ENCODE measurements at regions not wholly inside any gene's neighbourhood (a gene's known extent, or its start where the extent isn't known, plus 50 kb on each side); places are given as distances from the start of the nearest gene placed in this dataset.
"Not testable (repeated sequence)": the region's sequence is repeated elsewhere in the genome, so short reads cannot be mapped to it uniquely, and the experiment has no call there.

DNA sequence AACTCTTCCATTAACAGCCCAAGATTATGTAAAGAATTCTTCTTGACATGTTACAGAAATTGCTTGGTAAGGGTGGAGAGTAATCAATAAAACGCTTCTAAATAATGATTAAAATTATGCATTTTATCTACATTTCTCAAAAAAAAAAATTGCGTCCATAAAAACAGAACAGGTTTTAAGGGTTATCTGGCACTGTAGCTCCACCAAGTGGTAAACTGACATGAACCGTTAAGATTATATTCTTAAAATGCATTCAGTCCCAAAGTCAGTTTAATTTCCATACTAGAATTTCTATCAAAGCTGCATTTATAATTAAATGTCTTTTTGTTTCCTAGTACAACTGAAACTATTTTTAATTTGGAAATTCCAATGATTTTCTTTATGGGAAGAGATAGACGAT, 214.0 kb upstream of the UGT8 start:
- DNase-seq (ENCODE audit: low read depth, low spot score) = peak; percentile 21
- no peak overlapping the region for H3K4me3 ChIP-seq (ENCODE audit: low read length)

- no peak for DNase-seq (ENCODE audit: low read depth, low spot score)
- no peak overlapping the region for H3K4me3 ChIP-seq (ENCODE audit: low read length)
Observed at GRCh38 chr4:114385195-114385985, 213.2 kb upstream of the UGT8 start.

DNA sequence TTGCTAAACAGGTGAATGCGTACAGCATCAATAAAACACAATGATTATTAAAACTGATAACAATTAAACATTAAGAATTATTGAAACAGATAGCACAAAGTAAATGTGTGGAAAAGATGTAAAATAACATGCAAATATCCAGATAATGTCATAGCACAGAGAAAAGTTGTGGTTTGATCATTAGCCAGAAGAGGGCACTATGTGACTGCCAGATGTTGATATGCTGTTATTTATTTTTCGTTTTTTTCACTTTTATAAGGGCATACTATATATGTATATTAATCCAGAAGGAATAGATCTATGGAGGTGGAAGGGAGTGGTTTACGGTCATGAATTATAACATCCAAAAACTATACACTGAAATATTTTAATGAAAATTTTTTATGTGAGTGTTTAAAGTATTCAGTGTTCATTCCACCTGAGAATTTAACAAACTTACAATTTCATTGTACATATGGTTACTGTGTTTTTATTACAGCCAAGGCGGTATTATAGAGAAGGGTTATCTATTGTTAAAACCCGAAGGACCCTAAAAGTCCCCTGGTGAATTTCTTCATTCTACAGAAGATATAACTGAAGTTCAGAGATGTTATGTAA, 211.9 kb upstream of the UGT8 start:
- no peak overlapping the region for H3K4me3 ChIP-seq (ENCODE audit: low read length)
- DNase-seq (ENCODE audit: low read depth, low spot score) = peak; percentile 24

- no peak for DNase-seq (ENCODE audit: low read depth, low spot score)
- no peak overlapping the region for H3K4me3 ChIP-seq (ENCODE audit: low read length)
Observed at GRCh38 chr4:114389070-114389685, 209.4 kb upstream of the UGT8 start.

DNA sequence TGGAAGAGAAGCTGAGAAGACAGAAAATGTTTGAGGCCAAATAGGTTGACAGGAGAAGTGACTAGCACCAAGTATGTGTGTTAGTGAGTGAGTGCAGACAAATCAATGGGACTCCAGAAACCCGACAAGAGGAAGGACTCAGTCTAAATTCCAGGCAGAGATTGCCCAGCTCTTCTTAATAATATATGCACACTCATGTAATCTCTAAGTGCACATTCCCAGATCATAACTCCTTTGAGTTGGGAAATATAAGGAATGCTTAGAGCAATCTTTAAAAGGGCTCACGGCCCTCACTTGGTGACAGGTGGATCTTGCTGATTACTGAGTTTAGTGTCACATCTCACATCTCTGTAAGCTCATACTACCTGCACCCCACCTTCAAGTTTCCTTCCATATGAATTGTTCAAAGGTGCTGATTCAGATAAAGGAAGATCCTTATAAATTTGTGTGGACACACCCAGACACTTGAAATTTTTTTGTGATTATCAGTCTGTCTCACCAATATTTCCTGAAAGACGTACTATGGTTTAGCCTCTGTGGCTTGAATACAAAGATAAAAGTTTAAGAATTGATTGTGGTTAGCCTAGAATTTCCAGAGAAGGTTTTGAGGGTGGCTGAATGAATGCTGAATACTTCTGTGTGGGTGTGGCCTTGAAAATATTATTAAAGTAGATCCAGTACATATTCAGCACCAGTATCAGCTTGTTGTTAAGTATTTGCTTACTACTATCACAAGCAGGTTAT, 205.1 kb upstream of the UGT8 start:
- DNase-seq (ENCODE audit: low read depth, low spot score) = no peak
- H3K4me3 ChIP-seq (ENCODE audit: low read length) = no peak overlapping the region

GRCh38 chr4:114396808-114397207, 201.8 kb upstream of the UGT8 start:
- DNase-seq (ENCODE audit: low read depth, low spot score) = peak; percentile 71
- H3K4me3 ChIP-seq (ENCODE audit: low read length) = no peak overlapping the region

- no peak for DNase-seq (ENCODE audit: low read depth, low spot score)
- H3K4me3 ChIP-seq (ENCODE audit: low read length) = no peak overlapping the region
Observed at GRCh38 chr4:114398410-114398809, 200.2 kb upstream of the UGT8 start.

DNA sequence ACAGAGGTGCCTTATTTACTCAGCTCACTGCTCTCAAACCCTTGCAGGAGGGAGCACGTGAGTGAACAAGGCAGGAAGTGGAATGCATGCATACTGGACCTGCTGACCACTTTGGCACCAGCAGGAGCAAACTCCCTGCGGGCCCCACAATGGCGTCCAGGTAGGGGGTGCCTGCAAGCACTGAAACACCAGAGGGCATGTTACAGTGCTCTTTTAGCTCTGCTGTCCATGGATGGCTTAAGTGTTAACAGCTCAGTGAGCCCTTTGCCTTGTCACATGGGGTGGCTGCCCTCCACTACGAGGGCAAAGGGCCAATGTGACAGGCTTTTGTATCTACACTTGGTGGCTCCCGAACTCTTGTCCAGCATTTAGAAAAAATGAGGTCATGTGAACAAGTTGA, 199.5 kb upstream of the UGT8 start:
- no peak for DNase-seq (ENCODE audit: low read depth, low spot score)
- no peak overlapping the region for H3K4me3 ChIP-seq (ENCODE audit: low read length)

DNA sequence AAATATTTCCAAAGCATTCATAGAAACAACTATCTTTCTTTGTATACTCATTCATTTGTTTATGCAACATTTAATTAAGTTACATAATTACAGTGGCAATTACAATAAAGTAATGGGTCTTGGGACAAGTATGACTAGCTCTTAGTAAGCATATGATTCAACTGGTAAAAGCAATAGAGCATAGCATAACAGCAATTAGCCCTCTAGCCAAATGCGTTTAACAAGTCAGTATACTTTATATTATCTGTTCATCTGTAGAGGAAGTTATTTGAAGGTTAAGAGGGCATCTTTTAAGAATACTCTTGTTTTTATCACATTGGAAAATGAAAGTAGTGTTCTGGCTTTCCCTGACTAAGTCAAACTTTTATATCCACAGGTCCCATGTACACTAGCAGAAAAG, 198.1 kb upstream of the UGT8 start:
- DNase-seq (ENCODE audit: low read depth, low spot score) = no peak
- no peak overlapping the region for H3K4me3 ChIP-seq (ENCODE audit: low read length)

- H3K4me3 ChIP-seq (ENCODE audit: low read length) = no peak overlapping the region
- DNase-seq (ENCODE audit: low read depth, low spot score) = no peak
Observed at GRCh38 chr4:114401483-114401882, 197.1 kb upstream of the UGT8 start.

DNA sequence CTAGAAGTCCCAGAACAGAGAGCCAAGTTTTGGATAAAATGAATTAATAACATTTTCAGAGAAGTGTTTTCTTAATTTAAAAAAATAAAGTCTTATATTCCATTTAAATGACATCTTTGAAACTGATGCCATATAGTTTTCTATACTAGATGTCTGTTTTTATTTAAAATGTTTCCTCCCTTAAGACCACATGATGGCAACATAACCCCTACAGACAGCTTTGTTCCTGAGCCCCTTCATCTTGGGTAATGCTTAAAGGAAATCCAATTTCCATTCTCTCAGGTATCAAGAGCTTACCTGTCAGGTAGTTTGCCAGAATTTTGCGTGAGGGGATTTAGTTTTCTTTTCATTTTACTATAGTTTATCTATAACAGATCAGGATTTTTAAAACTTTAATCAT, 181.4 kb upstream of the UGT8 start:
- no peak overlapping the region for H3K4me3 ChIP-seq (ENCODE audit: low read length)
- no peak for DNase-seq (ENCODE audit: low read depth, low spot score)

GRCh38 chr4:114420069-114420468, 178.5 kb upstream of the UGT8 start:
- no peak overlapping the region for H3K4me3 ChIP-seq (ENCODE audit: low read length)
- no peak for DNase-seq (ENCODE audit: low read depth, low spot score)

DNA sequence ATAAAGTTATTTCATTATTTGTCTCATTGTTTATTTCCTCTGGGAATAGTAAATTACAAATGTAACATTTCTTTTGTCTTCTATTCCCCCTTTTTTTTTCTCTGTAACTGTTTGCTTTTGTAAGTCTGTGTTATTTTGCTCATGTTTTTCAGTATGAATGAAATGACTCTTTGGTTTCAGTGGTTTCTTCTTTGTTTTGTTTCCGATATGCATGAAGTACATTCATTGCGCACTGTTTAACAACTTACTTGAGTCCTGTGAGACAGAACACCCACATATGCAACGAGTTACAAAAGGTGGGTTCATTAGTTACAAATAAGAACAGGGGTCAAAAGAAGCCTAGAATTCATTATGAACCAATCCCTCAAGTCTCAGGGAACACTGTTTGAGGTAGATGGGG, 175.0 kb upstream of the UGT8 start:
- no peak for DNase-seq (ENCODE audit: low read depth, low spot score)
- H3K4me3 ChIP-seq (ENCODE audit: low read length) = no peak overlapping the region

- DNase-seq (ENCODE audit: low read depth, low spot score) = no peak
Observed at GRCh38 chr4:114435116-114435515, 163.5 kb upstream of the UGT8 start.

DNA sequence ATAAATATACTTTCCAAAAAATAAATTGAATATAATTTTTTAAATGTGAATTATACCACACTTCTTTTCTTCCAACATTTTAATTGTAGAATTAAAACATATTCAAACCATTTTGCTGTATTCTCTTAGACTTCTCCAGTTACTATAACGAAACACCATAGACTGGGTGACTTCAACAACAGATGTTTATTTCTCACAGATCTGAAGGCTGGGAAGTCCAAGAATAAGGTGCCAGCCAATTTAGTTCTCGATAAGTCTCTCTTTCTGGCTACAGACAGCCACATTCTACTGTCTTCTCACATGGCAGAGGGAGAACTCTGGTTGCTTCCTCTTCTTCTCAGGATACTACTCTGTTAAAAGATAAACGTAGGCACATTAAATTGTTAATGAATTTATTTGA, 155.8 kb upstream of the UGT8 start:
- no peak for DNase-seq (ENCODE audit: low read depth, low spot score)
- no peak overlapping the region for H3K4me3 ChIP-seq (ENCODE audit: low read length)

More at GRCh38 chr4:114435116-114435515, 163.5 kb upstream of the UGT8 start:
- no peak overlapping the region for H3K4me3 ChIP-seq (ENCODE audit: low read length)

DNA sequence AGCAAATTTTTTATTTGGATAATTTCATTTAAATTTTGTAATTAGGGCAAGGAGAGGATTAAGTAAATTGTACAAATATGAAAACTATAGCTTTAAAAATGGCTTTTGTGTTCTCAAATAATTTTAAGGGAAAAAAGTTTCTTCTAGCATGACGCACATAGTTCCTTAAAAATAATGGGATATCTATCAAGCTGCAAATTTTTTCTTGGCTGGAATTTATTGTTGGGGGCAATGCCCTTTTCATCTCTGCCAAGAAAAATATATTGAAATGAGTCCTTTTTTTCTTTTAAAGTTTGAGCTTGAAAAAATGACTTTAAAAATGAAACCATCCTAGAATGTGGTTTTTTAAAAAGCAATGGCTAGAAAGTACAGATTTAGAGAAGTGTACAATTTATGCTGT, 154.4 kb upstream of the UGT8 start:
- DNase-seq (ENCODE audit: low read depth, low spot score) = no peak
- no peak overlapping the region for H3K4me3 ChIP-seq (ENCODE audit: low read length)

DNA sequence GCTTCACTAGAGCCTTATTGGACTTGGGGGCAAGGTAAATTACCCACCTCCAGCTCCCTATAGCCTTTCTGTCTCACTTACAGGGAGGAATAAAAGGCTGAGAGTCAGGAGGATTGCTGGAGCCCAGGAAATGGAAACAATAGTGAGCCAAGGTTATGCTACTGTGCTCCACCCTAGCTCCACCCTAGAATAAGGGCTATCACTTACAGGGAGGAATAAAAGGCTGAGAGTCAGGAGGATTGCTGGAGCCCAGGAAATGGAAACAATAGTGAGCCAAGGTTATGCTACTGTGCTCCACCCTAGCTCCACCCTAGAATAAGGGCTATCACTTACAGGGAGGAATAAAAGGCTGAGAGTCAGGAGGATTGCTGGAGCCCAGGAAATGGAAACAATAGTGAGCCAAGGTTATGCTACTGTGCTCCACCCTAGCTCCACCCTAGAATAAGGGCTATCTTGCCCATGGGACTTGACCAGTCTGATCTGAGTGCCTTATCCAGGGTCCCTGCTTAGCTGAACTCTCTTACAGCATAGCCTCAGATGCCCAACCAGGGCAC, 150.6 kb upstream of the UGT8 start:
- H3K4me3 ChIP-seq (ENCODE audit: low read length); DNase-seq (ENCODE audit: low read depth, low spot score): not testable (repeated sequence)

- no peak for DNase-seq (ENCODE audit: low read depth, low spot score)
- no peak overlapping the region for H3K4me3 ChIP-seq (ENCODE audit: low read length)
Observed at GRCh38 chr4:114458728-114459127, 139.9 kb upstream of the UGT8 start.

GRCh38 chr4:114464726-114465272, 133.8 kb upstream of the UGT8 start:
- no peak for DNase-seq (ENCODE audit: low read depth, low spot score)
- no peak overlapping the region for H3K4me3 ChIP-seq (ENCODE audit: low read length)

Measured in Jurkat, Clone E6-1 (cell line).